Left lung (tissue), 4 donors: ENCODE measurements at regions not wholly inside any gene's neighbourhood (a gene's known extent, or its start where the extent isn't known, plus 50 kb on each side); places are given as distances from the start of the nearest gene placed in this dataset.

Experiments used
- ATAC-seq: fragments of 200-7000 bp; cut with Tn5 transposase; one replicate; pipeline ENCODE4 v1.9.1; 2020; ENCODE audit warnings: moderate library complexity
- DNase-seq, 4 donors: peaks; one replicate each; pipeline ENCODE4 v3.0.0-alpha.2; 2013 to 2020
- H3K27ac ChIP-seq, 2 donors: fragments of 200-600 bp; sonication (generic) in 1 of 2; one replicate each; pipeline versions ENCODE4 v1.5.0 to v1.8.0; 2020 to 2021
- H3K27me3 ChIP-seq, 2 donors: fragments of 200-600 bp; sonication (generic) in 1 of 2; one replicate each; pipeline versions ENCODE4 v1.5.0 to v1.8.0; 2020 to 2021
- H3K36me3 ChIP-seq, 2 donors: fragments of 200-600 bp; sonication (generic) in 1 of 2; one replicate each; pipeline versions ENCODE4 v1.5.0 to v1.8.0; 2020 to 2021
- H3K4me1 ChIP-seq, 2 donors: fragments of 200-600 bp; one replicate each; pipeline ENCODE4 v1.8.0; 2021
- H3K4me3 ChIP-seq, 2 donors: fragments of 200-600 bp; sonication (generic) in 1 of 2; one replicate each; pipeline versions ENCODE4 v1.5.0 to v1.8.0; 2020 to 2021; ENCODE audit warnings: mild to moderate bottlenecking in 1 of 2
- H3K9me3 ChIP-seq, 2 donors: fragments of 200-600 bp; sonication (generic) in 1 of 2; one replicate each; pipeline versions ENCODE4 v1.5.0 to v1.8.0; 2020 to 2021
- CTCF ChIP-seq, 2 donors: fragments of 200-600 bp; sonication (generic) in 1 of 2; IDR thresholded peaks; one replicate each; pipeline versions ENCODE4 v1.5.0 to v1.8.0; 2021; ENCODE audit warnings: antibody characterized with exemption in 2 of 2
- intact Hi-C, 2 donors: fragments of 100-400 bp; cut with DNase I; formaldehyde crosslinking; loops; one replicate each; pipeline versions ENCODE4 v1.11.2 to v1.14.2; 2022
- donor health status: DM: no; HTN: yes; CAD: no.
- donor health status: DM: no; HTN: no; CAD: no.

DNA sequence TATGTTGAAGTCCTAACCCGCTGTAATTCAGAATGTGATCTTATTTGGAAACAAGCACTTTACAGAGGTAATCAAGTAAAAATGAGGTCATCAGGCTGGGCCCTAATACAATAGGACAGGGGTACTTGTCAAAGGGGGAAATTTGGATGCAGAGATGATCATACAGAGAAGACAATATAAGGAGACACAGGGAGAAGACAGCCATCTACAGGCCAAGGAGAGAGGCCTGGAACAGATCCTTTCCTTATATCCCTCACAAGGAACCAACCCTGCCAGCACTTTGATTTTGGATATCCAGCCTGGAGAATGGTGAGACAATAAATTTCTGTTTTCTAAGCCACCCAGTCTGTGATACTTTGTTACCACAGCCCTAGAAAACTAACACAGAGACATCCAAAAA is 104.3 kb downstream of the METTL4 start:
- intact Hi-C loops, result no loop called here
- H3K36me3 ChIP-seq, result no peaks in the 10 kb centered on the region

GRCh38 chr18:2468051-2468450 is 103.3 kb downstream of the METTL4 start:
- no peak for DNase-seq
- Histone ChIP-seq H3K27ac (no peak overlapping the region), H3K4me1 (no peaks in the 10 kb centered on the region), H3K4me3 (no peak overlapping the region), H3K27me3 (no peaks in the 10 kb centered on the region), H3K9me3 (no peaks in the 10 kb centered on the region), H3K36me3 (no peaks in the 10 kb centered on the region)
- no peak for ATAC-seq
- intact Hi-C loops, result no loop called here
- TF ChIP-seq CTCF (IDR thresholded peaks at IDR 0.05), result no peak

More for the DNA sequence above, 104.3 kb downstream of the METTL4 start:
- no peak for ATAC-seq
- no peaks in the 10 kb centered on the region for H3K27me3 ChIP-seq
- H3K4me3 ChIP-seq, result no peak overlapping the region
- H3K4me1 ChIP-seq, result no peaks in the 10 kb centered on the region
- no peaks in the 10 kb centered on the region for H3K9me3 ChIP-seq
- no peak for DNase-seq
- H3K27ac ChIP-seq, result no peak overlapping the region
- no peak for TF ChIP-seq CTCF (IDR thresholded peaks at IDR 0.05)

DNA sequence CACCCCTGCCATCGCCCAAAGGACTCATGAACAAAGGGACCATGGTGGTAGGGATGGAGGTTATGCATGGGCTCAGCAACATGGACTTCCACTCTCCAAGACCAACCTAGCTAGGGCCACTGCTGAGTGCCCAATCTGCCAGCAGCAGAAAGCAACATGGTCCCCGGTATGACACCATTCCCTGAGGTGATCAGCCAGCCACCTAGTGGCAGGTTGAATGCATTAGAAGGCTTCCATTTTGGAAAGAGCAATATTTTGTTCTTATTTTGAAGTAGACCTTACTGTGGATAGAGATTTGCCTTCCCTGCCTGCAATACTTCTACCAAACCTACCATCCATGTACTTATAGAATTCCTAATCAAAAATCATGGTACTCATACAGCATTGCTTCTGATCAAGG is 99.8 kb downstream of the METTL4 start:
- Histone ChIP-seq H3K27ac (no peak overlapping the region), H3K4me1 (no peaks in the 10 kb centered on the region), H3K9me3 (no peaks in the 10 kb centered on the region), H3K36me3 (no peaks in the 10 kb centered on the region), H3K4me3 (no peak overlapping the region), H3K27me3 (no peaks in the 10 kb centered on the region)
- ATAC-seq, result no peak
- TF ChIP-seq CTCF (IDR thresholded peaks at IDR 0.05), result no peak
- intact Hi-C loops, result no loop called here
- no peak for DNase-seq

- Histone ChIP-seq H3K36me3 (no peaks in the 10 kb centered on the region), H3K4me1 (no peaks in the 10 kb centered on the region), H3K27ac (no peak overlapping the region), H3K9me3 (no peaks in the 10 kb centered on the region), H3K27me3 (no peaks in the 10 kb centered on the region), H3K4me3 (no peak overlapping the region)
- DNase-seq, result no peak
- no peak for ATAC-seq
- intact Hi-C loops, result no loop called here
- no peak for TF ChIP-seq CTCF (IDR thresholded peaks at IDR 0.05)
Observed at GRCh38 chr18:2478662-2479061, 92.6 kb downstream of the METTL4 start.

DNA sequence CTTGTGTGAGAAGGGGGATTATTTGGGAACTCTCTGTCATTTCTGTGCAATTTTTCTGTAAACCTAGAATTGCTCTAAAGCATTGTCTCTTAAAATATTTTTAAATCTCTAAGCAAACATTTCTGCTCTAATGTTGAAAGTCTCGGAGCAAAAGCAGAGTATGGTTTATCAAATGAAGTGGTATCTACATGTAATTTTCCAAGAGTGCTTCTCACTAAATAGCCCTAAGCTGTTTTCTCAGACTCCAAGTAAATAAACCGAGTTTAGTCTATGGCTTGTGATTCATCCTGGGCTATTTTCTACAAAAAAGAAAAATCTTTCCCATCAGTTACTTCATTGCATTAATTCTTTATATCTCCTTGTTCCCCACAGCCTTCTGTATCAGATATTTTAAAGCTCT is 90.8 kb downstream of the METTL4 start:
- ATAC-seq (no peak), DNase-seq (no peak)
- no peaks in the 10 kb centered on the region for H3K9me3 ChIP-seq
- intact Hi-C loops, result no loop called here
- no peaks in the 10 kb centered on the region for H3K4me1 ChIP-seq
- H3K4me3 ChIP-seq, result no peak overlapping the region
- peaks cover 0 to 4% of the 10 kb centered on the region in 2 donors for H3K27me3 ChIP-seq
- no peak for TF ChIP-seq CTCF (IDR thresholded peaks at IDR 0.05)
- H3K27ac ChIP-seq, result no peak overlapping the region
- no peaks in the 10 kb centered on the region for H3K36me3 ChIP-seq
